ENCODE measurements at regions not wholly inside any gene's neighbourhood (a gene's known extent, or its start where the extent isn't known, plus 50 kb on each side); places are given as distances from the start of the nearest gene placed in this dataset.

DNA sequence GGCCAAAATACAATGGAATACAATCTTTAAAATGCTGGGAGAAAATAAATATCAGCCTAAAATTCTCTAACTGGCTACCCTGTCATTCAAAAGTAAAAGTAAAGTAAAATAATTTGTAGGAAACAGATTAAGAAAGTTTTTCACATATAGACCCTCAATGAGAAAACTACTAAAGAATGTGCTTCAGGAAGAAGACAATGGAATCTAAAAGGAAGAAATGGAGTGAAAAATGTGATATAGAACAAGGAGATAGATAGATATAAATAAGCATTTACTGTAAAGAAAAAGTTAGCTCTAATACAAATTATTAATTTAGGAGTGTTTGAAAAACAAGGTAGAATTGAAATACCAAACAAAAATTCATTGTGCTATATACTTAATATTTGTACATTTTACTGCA is 368.6 kb upstream of the MPDZ start (continued):
- TF ChIP-seq, protein P1, sequence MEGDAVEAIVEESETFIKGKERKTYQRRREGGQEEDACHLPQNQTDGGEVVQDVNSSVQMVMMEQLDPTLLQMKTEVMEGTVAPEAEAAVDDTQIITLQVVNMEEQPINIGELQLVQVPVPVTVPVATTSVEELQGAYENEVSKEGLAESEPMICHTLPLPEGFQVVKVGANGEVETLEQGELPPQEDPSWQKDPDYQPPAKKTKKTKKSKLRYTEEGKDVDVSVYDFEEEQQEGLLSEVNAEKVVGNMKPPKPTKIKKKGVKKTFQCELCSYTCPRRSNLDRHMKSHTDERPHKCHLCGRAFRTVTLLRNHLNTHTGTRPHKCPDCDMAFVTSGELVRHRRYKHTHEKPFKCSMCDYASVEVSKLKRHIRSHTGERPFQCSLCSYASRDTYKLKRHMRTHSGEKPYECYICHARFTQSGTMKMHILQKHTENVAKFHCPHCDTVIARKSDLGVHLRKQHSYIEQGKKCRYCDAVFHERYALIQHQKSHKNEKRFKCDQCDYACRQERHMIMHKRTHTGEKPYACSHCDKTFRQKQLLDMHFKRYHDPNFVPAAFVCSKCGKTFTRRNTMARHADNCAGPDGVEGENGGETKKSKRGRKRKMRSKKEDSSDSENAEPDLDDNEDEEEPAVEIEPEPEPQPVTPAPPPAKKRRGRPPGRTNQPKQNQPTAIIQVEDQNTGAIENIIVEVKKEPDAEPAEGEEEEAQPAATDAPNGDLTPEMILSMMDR (conservative IDR thresholded peaks at IDR 0.05; ENCODE audit: low read depth in 2 of 2) = no peak
- TF ChIP-seq ZNF114 (CRISPR knock-in tag; IDR thresholded peaks at IDR 0.05) (no peak), JUNB (IDR thresholded peaks at IDR 0.05; ENCODE audit: unreplicated experiment) (no peak), NANOG (IDR thresholded peaks at IDR 0.05; ENCODE audit: borderline replicate concordance) (no peak), ZNF331 (CRISPR knock-in tag; IDR thresholded peaks at IDR 0.05; ENCODE audit: low read depth) (no peak)

DNA sequence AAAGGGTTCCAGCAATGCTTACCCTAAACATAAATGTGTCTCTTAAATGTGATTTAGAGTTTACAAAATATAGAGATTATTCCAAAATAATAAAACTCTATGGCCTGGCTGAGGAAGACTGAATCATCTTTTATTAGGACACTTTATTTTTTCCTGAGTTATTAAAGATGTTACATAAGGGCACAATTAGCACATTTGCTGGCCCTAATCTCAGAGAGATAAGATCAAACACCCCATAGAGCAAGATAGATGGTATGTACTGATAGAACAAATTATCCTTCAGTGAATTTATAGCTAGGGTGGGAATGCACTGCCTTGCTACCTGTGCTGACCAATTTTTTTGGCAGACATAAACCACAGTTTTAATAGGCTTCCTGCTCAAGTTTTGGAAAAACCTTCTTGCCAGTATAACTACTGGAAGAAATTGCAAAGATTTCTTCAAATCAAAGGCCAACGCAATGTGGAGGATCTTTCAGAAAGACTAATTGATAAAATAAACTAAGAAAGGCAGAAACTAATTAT is 367.1 kb upstream of the MPDZ start:
- no peak overlapping the region for H3K4me3 Mint-ChIP-seq
- no peaks in the 10 kb centered on the region for H3K36me3 ChIP-seq (ENCODE audit: insufficient read depth)
- H3K4me1 Mint-ChIP-seq = no peaks in the 10 kb centered on the region
- TF ChIP-seq JUNB (IDR thresholded peaks at IDR 0.05; ENCODE audit: unreplicated experiment) = no peak
- no peak for TF ChIP-seq ZNF331 (CRISPR knock-in tag; IDR thresholded peaks at IDR 0.05; ENCODE audit: low read depth)
- TF ChIP-seq STAT1 (IDR thresholded peaks at IDR 0.05; ENCODE audit: unreplicated experiment) = no peak
- TF ChIP-seq POLR2AphosphoS5 (IDR thresholded peaks at IDR 0.05; ENCODE audit: low read depth) = no peak
- TF ChIP-seq, protein P2, sequence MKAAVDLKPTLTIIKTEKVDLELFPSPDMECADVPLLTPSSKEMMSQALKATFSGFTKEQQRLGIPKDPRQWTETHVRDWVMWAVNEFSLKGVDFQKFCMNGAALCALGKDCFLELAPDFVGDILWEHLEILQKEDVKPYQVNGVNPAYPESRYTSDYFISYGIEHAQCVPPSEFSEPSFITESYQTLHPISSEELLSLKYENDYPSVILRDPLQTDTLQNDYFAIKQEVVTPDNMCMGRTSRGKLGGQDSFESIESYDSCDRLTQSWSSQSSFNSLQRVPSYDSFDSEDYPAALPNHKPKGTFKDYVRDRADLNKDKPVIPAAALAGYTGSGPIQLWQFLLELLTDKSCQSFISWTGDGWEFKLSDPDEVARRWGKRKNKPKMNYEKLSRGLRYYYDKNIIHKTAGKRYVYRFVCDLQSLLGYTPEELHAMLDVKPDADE (IDR thresholded peaks at IDR 0.05) = no peak
- TF ChIP-seq, protein P3, sequence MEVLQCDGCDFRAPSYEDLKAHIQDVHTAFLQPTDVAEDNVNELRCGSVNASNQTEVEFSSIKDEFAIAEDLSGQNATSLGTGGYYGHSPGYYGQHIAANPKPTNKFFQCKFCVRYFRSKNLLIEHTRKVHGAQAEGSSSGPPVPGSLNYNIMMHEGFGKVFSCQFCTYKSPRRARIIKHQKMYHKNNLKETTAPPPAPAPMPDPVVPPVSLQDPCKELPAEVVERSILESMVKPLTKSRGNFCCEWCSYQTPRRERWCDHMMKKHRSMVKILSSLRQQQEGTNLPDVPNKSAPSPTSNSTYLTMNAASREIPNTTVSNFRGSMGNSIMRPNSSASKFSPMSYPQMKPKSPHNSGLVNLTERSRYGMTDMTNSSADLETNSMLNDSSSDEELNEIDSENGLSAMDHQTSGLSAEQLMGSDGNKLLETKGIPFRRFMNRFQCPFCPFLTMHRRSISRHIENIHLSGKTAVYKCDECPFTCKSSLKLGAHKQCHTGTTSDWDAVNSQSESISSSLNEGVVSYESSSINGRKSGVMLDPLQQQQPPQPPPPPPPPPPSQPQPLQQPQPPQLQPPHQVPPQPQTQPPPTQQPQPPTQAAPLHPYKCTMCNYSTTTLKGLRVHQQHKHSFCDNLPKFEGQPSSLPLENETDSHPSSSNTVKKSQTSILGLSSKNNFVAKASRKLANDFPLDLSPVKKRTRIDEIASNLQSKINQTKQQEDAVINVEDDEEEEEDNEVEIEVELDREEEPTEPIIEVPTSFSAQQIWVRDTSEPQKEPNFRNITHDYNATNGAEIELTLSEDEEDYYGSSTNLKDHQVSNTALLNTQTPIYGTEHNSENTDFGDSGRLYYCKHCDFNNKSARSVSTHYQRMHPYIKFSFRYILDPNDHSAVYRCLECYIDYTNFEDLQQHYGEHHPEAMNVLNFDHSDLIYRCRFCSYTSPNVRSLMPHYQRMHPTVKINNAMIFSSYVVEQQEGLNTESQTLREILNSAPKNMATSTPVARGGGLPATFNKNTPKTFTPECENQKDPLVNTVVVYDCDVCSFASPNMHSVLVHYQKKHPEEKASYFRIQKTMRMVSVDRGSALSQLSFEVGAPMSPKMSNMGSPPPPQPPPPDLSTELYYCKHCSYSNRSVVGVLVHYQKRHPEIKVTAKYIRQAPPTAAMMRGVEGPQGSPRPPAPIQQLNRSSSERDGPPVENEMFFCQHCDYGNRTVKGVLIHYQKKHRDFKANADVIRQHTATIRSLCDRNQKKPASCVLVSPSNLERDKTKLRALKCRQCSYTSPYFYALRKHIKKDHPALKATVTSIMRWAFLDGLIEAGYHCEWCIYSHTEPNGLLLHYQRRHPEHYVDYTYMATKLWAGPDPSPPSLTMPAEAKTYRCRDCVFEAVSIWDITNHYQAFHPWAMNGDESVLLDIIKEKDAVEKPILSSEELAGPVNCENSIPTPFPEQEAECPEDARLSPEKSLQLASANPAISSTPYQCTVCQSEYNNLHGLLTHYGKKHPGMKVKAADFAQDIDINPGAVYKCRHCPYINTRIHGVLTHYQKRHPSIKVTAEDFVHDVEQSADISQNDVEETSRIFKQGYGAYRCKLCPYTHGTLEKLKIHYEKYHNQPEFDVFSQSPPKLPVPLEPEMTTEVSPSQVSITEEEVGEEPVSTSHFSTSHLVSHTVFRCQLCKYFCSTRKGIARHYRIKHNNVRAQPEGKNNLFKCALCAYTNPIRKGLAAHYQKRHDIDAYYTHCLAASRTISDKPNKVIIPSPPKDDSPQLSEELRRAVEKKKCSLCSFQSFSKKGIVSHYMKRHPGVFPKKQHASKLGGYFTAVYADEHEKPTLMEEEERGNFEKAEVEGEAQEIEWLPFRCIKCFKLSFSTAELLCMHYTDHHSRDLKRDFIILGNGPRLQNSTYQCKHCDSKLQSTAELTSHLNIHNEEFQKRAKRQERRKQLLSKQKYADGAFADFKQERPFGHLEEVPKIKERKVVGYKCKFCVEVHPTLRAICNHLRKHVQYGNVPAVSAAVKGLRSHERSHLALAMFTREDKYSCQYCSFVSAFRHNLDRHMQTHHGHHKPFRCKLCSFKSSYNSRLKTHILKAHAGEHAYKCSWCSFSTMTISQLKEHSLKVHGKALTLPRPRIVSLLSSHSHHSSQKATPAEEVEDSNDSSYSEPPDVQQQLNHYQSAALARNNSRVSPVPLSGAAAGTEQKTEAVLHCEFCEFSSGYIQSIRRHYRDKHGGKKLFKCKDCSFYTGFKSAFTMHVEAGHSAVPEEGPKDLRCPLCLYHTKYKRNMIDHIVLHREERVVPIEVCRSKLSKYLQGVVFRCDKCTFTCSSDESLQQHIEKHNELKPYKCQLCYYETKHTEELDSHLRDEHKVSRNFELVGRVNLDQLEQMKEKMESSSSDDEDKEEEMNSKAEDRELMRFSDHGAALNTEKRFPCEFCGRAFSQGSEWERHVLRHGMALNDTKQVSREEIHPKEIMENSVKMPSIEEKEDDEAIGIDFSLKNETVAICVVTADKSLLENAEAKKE (CRISPR knock-in tag; IDR thresholded peaks at IDR 0.05) = no peak
- TF ChIP-seq, protein P4, sequence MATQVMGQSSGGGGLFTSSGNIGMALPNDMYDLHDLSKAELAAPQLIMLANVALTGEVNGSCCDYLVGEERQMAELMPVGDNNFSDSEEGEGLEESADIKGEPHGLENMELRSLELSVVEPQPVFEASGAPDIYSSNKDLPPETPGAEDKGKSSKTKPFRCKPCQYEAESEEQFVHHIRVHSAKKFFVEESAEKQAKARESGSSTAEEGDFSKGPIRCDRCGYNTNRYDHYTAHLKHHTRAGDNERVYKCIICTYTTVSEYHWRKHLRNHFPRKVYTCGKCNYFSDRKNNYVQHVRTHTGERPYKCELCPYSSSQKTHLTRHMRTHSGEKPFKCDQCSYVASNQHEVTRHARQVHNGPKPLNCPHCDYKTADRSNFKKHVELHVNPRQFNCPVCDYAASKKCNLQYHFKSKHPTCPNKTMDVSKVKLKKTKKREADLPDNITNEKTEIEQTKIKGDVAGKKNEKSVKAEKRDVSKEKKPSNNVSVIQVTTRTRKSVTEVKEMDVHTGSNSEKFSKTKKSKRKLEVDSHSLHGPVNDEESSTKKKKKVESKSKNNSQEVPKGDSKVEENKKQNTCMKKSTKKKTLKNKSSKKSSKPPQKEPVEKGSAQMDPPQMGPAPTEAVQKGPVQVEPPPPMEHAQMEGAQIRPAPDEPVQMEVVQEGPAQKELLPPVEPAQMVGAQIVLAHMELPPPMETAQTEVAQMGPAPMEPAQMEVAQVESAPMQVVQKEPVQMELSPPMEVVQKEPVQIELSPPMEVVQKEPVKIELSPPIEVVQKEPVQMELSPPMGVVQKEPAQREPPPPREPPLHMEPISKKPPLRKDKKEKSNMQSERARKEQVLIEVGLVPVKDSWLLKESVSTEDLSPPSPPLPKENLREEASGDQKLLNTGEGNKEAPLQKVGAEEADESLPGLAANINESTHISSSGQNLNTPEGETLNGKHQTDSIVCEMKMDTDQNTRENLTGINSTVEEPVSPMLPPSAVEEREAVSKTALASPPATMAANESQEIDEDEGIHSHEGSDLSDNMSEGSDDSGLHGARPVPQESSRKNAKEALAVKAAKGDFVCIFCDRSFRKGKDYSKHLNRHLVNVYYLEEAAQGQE (IDR thresholded peaks at IDR 0.05; ENCODE audit: unreplicated experiment) = no peak
- TF ChIP-seq, protein P1 (conservative IDR thresholded peaks at IDR 0.05; ENCODE audit: low read depth in 2 of 2) = no peak

More for the DNA sequence above, 367.1 kb upstream of the MPDZ start:
- no peak for DNase-seq (ENCODE audit: low spot score)
- Histone ChIP-seq H3K79me2 (replicated peaks; ENCODE audit: insufficient read depth) (no peaks in the 10 kb centered on the region), H4K20me1 (replicated peaks; ENCODE audit: insufficient read depth) (no peaks in the 10 kb centered on the region), H3K9me2 (ENCODE audit: insufficient read depth) (no peaks in the 10 kb centered on the region), H3K4me3 (no peak overlapping the region), H3F3A (replicated peaks; ENCODE audit: low read depth) (no peaks in the 10 kb centered on the region), H3K27me3 (ENCODE audit: insufficient read depth) (no peaks in the 10 kb centered on the region), H3K4me1 (ENCODE audit: insufficient read depth) (no peaks in the 10 kb centered on the region), H3K4me2 (no peak overlapping the region), H2AFZ (no peak overlapping the region), H3K27ac (ENCODE audit: low read depth) (no peak overlapping the region)
- no peak for ATAC-seq
- Mint-ChIP-seq H3K9me3 (peaks cover 8% of the 10 kb centered on the region; the same call in 1 of the 3 replicates), H3K27me3 (ENCODE audit: insufficient read depth, low read depth, poor library complexity) (peaks cover 2% of the 10 kb centered on the region), H3K36me3 (ENCODE audit: low read depth) (peaks cover 3% of the 10 kb centered on the region; the same call in 2 of the 3 replicates), H3K27ac (no peak overlapping the region)

Measured in GM23338 (cell line).